Neural progenitor cell (in vitro differentiated cells): ENCODE measurements at regions not wholly inside any gene's neighbourhood (a gene's known extent, or its start where the extent isn't known, plus 50 kb on each side); places are given as distances from the start of the nearest gene placed in this dataset.

Experiments used
- DNase-seq: peaks from one replicate; pipeline ENCODE4 v3.0.0-alpha.2; 2016; ENCODE audit warnings: low spot score
- H2AFZ ChIP-seq: fragments of 200-600 bp; sonication (generic); replicated peaks from 2 replicates; pipeline ENCODE4 v1.6.1; 2016; ENCODE audit warnings: antibody characterized with exemption
- H3F3A ChIP-seq: fragments of 200-600 bp; sonication (generic); 2 replicates; pipeline ENCODE4 v1.6.1; 2016; ENCODE audit warnings: antibody characterized with exemption, low read depth
- H3K27ac ChIP-seq: fragments of 200-600 bp; sonication (generic); 2 replicates; pipeline ENCODE4 v1.5.1; 2016; ENCODE audit warnings: mild to moderate bottlenecking
- H3K27me3 ChIP-seq: fragments of 200-600 bp; sonication (generic); 2 replicates; pipeline ENCODE4 v1.6.1; 2016; ENCODE audit warnings: mild to moderate bottlenecking, moderate library complexity
- H3K36me3 ChIP-seq: fragments of 200-600 bp; sonication (generic); 2 replicates; pipeline ENCODE4 v1.5.1; 2016
- H3K4me1 ChIP-seq: fragments of 200-600 bp; sonication (generic); 2 replicates; pipeline ENCODE4 v1.6.1; 2016; ENCODE audit warnings: mixed run types
- H3K4me2 ChIP-seq: fragments of 200-600 bp; sonication (generic); 2 replicates; pipeline ENCODE4 v1.6.1; 2016
- H3K4me3 ChIP-seq: fragments of 200-600 bp; sonication (generic); 2 replicates; pipeline ENCODE4 v1.5.1; 2016
- H3K79me2 ChIP-seq: fragments of 200-600 bp; sonication (generic); 2 replicates; pipeline ENCODE4 v1.6.1; 2016; ENCODE audit warnings: low read depth
- H3K9ac ChIP-seq: fragments of 200-600 bp; sonication (generic); 2 replicates; pipeline ENCODE4 v1.6.1; 2016
- H3K9me3 ChIP-seq: fragments of 200-600 bp; sonication (generic); 2 replicates; pipeline ENCODE4 v1.5.1; 2016; ENCODE audit warnings: low read depth
- H4K20me1 ChIP-seq: fragments of 200-600 bp; sonication (generic); 2 replicates; pipeline ENCODE4 v1.6.1; 2016; ENCODE audit warnings: low read depth
- H3K27ac Mint-ChIP-seq: 3 replicates; pipeline ENCODE4 v1.8.0; 2021; ENCODE audit warnings: mixed read lengths
- H3K27me3 Mint-ChIP-seq: 2 replicates; pipeline ENCODE4 v1.8.0; 2022; ENCODE audit warnings: low read depth, mild to moderate bottlenecking, inconsistent platforms, moderate library complexity, mixed read lengths; ENCODE audit not compliant: insufficient read depth
- H3K36me3 Mint-ChIP-seq: 3 replicates; pipeline ENCODE4 v1.8.0; 2021; ENCODE audit warnings: mixed read lengths
- H3K4me1 Mint-ChIP-seq: 3 replicates; pipeline ENCODE4 v1.8.0; 2021; ENCODE audit warnings: mixed read lengths
- H3K4me3 Mint-ChIP-seq: 3 replicates; pipeline ENCODE4 v1.8.0; 2021; ENCODE audit warnings: mild to moderate bottlenecking, moderate library complexity, mixed read lengths
- H3K9me3 Mint-ChIP-seq: 3 replicates; pipeline ENCODE4 v1.8.0; 2020; ENCODE audit warnings: mixed read lengths
- EZH2 ChIP-seq: fragments of 200-600 bp; sonication (generic); IDR thresholded peaks from 2 replicates; pipeline ENCODE4 v1.6.1; 2017; ENCODE audit warnings: antibody characterized with exemption, mild to moderate bottlenecking, moderate library complexity
- EZH2phosphoT487 ChIP-seq: fragments of 200-600 bp; sonication (generic); IDR thresholded peaks from 2 replicates; pipeline ENCODE4 v1.6.1; 2017; ENCODE audit warnings: antibody characterized with exemption
- TF ChIP-seq, protein P1 (sequence below): fragments of 200-600 bp; sonication (generic); IDR thresholded peaks from 2 replicates; pipeline ENCODE4 v1.5.1; 2017; ENCODE audit warnings: antibody characterized with exemption, mild to moderate bottlenecking

DNA sequence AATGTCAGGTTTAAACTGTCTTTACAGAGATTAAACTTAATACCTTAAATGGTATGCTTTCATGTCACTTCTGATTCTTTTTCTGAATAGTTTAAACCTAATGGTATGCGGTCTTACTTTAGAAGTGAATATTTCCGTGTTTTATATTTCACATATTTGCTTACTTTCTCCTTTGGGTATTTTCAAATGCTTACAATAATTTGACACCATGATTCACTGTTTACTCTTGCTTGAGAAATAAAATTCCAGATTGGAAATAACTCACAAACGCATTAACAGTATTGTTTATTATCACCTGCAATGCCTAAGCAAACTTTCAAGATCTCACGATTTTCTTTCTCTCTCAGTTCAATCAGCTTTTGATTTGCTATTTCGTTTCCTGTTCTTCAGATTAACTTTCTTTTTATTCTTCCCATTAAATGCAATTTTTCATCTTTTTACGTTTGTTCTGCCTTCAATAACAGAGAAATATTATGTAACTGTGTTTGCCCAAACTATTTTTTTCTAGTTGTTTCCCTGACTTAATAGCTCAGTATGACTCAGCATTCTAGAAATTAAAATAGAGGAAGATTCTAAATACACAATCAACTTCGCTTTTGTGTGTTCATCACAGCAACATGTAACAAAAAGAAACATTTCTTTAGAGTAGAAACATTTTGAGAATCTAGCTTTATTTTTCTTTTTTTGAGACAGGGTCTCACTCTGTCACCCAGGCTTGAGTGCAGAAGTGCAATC lies 955.5 kb upstream of the PRKX start:
- H4K20me1 ChIP-seq, result no peaks in the 10 kb centered on the region
- H3K4me3 ChIP-seq, result no peak overlapping the region
- Mint-ChIP-seq H3K36me3 (peaks cover 3% of the 10 kb centered on the region), H3K27ac (no peak overlapping the region), H3K4me1 (peaks cover 2% of the 10 kb centered on the region), H3K27me3 (peaks cover 8% of the 10 kb centered on the region), H3K4me3 (no peak overlapping the region), H3K9me3 (peaks cover 11% of the 10 kb centered on the region)
- TF ChIP-seq, protein P1, sequence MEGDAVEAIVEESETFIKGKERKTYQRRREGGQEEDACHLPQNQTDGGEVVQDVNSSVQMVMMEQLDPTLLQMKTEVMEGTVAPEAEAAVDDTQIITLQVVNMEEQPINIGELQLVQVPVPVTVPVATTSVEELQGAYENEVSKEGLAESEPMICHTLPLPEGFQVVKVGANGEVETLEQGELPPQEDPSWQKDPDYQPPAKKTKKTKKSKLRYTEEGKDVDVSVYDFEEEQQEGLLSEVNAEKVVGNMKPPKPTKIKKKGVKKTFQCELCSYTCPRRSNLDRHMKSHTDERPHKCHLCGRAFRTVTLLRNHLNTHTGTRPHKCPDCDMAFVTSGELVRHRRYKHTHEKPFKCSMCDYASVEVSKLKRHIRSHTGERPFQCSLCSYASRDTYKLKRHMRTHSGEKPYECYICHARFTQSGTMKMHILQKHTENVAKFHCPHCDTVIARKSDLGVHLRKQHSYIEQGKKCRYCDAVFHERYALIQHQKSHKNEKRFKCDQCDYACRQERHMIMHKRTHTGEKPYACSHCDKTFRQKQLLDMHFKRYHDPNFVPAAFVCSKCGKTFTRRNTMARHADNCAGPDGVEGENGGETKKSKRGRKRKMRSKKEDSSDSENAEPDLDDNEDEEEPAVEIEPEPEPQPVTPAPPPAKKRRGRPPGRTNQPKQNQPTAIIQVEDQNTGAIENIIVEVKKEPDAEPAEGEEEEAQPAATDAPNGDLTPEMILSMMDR, result no peak
- no peak for TF ChIP-seq EZH2phosphoT487
- TF ChIP-seq EZH2, result no peak
- H3K9me3 ChIP-seq, result no peaks in the 10 kb centered on the region
- no peak overlapping the region for H3K9ac ChIP-seq
- H3F3A ChIP-seq, result no peaks in the 10 kb centered on the region
- H3K79me2 ChIP-seq, result no peaks in the 10 kb centered on the region
- no peak for DNase-seq
- H3K27me3 ChIP-seq, result no peaks in the 10 kb centered on the region
- H3K27ac ChIP-seq, result no peak overlapping the region
- no peaks in the 10 kb centered on the region for H3K4me1 ChIP-seq
- H2AFZ ChIP-seq, result no peak overlapping the region
- no peak overlapping the region for H3K4me2 ChIP-seq
- H3K36me3 ChIP-seq, result no peaks in the 10 kb centered on the region

DNA sequence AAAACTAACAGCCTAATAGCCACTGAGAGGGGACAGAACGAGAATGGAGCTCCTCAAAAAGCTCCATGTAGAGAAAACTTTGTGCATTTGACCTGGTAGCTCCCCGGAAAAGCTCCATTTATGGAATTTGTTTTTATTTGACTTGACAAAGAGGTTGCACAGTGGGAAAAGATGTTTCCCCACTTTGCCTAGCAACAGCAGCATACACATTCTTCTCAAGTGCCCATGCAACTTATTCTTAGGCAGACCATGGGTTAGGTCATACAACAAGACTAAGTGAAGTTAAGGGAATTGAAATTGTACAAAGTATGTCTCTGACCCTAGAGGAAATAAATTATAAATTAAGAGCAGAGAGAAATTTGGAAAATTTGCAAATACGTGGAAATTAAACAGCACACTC lies 949.6 kb upstream of the PRKX start:
- Histone ChIP-seq H3K9ac (no peak overlapping the region), H3K79me2 (no peaks in the 10 kb centered on the region), H2AFZ (no peak overlapping the region), H3K4me2 (no peak overlapping the region), H3K27ac (no peak overlapping the region), H3K27me3 (no peaks in the 10 kb centered on the region), H3K4me3 (no peak overlapping the region), H3F3A (no peaks in the 10 kb centered on the region), H3K9me3 (peaks cover 8% of the 10 kb centered on the region), H4K20me1 (no peaks in the 10 kb centered on the region), H3K36me3 (no peaks in the 10 kb centered on the region), H3K4me1 (no peaks in the 10 kb centered on the region)
- H3K27me3 Mint-ChIP-seq, result peaks cover 5% of the 10 kb centered on the region
- no peak overlapping the region for H3K4me3 Mint-ChIP-seq
- H3K27ac Mint-ChIP-seq, result peak overlapping the region; percentile 98
- H3K4me1 Mint-ChIP-seq, result peaks cover 16% of the 10 kb centered on the region
- no peak for DNase-seq
- H3K9me3 Mint-ChIP-seq, result peaks cover 24% of the 10 kb centered on the region
- peaks cover 10% of the 10 kb centered on the region for H3K36me3 Mint-ChIP-seq
- TF ChIP-seq, protein P1, result no peak
- TF ChIP-seq EZH2phosphoT487 (no peak), EZH2 (no peak)

DNA sequence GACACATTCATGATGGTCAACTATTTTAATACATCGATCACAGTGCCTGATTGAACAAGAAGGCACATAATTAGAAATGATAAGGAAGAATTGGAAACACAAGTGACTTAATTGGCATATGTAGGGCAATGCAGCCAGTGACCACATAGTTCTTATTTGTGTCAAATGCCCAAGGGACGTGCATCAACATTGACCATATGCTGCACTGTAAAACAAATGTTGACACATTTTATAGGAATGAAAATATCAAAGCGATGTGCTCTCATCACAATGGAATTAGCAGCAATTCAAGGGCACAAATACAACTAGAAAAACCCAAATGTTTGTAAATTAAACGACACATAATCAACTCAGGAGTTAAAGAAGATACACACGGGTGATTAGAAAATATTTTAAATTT lies 948.3 kb upstream of the PRKX start:
- H3K4me3 Mint-ChIP-seq, result no peak overlapping the region
- H3K9me3 Mint-ChIP-seq, result peaks cover 20% of the 10 kb centered on the region
- Histone ChIP-seq H3K9me3 (peaks cover 8% of the 10 kb centered on the region), H3K27me3 (no peaks in the 10 kb centered on the region), H3K4me2 (no peak overlapping the region), H3K4me3 (no peak overlapping the region), H3K9ac (no peak overlapping the region), H4K20me1 (no peaks in the 10 kb centered on the region), H3K79me2 (no peaks in the 10 kb centered on the region), H3K36me3 (no peaks in the 10 kb centered on the region), H3F3A (no peaks in the 10 kb centered on the region), H3K27ac (no peak overlapping the region), H2AFZ (no peak overlapping the region), H3K4me1 (no peaks in the 10 kb centered on the region)
- H3K36me3 Mint-ChIP-seq, result peaks cover 10% of the 10 kb centered on the region
- no peak for DNase-seq
- H3K27me3 Mint-ChIP-seq, result peaks cover 4% of the 10 kb centered on the region
- H3K4me1 Mint-ChIP-seq, result peaks cover 16% of the 10 kb centered on the region
- no peak overlapping the region for H3K27ac Mint-ChIP-seq
- TF ChIP-seq EZH2, result no peak
- no peak for TF ChIP-seq EZH2phosphoT487
- TF ChIP-seq, protein P1, result no peak
